Neuronal stem cell (in vitro differentiated cells): ENCODE measurements at regions not wholly inside any gene's neighbourhood (a gene's known extent, or its start where the extent isn't known, plus 50 kb on each side); places are given as distances from the start of the nearest gene placed in this dataset.

Source experiments
- DNase-seq: peaks from one replicate; pipeline ENCODE4 v3.0.0-alpha.2; 2013; ENCODE audit warnings: low spot score
- H2AFZ ChIP-seq: one replicate; pipeline ENCODE4 v1.6.1; 2013; ENCODE audit warnings: mild to moderate bottlenecking, low read length, inconsistent platforms
- H2AK5ac ChIP-seq: 2 replicates; pipeline ENCODE4 v1.6.1; 2013; ENCODE audit warnings: low read depth, mild to moderate bottlenecking, inconsistent platforms, low read length, moderate library complexity, mixed read lengths
- H2BK120ac ChIP-seq: 2 replicates; pipeline ENCODE4 v1.6.1; 2013; ENCODE audit warnings: low read depth, mild to moderate bottlenecking, inconsistent platforms, low read length, moderate library complexity, mixed read lengths
- H2BK12ac ChIP-seq: one replicate; pipeline ENCODE4 v1.6.1; 2013; ENCODE audit warnings: low read length, inconsistent platforms
- H2BK15ac ChIP-seq: 2 replicates; pipeline ENCODE4 v1.6.1; 2013; ENCODE audit warnings: mild to moderate bottlenecking, low read length, inconsistent platforms, mixed read lengths
- H2BK5ac ChIP-seq: one replicate; pipeline ENCODE4 v1.6.1; 2013; ENCODE audit warnings: inconsistent platforms, mild to moderate bottlenecking, low read length, moderate library complexity
- H3K14ac ChIP-seq: one replicate; pipeline ENCODE4 v1.6.1; 2013; ENCODE audit warnings: low read length, inconsistent platforms
- H3K18ac ChIP-seq: 2 replicates; pipeline ENCODE4 v1.6.1; 2013; ENCODE audit warnings: low read length, inconsistent platforms
- H3K23ac ChIP-seq: 2 replicates; pipeline ENCODE4 v1.6.1; 2013; ENCODE audit warnings: low read depth, mild to moderate bottlenecking, mixed read lengths, low read length, inconsistent platforms; ENCODE audit not compliant: poor library complexity
- H3K27ac ChIP-seq: replicated peaks from 3 replicates; pipeline ENCODE4 v1.5.1; 2013; ENCODE audit warnings: low read length, inconsistent platforms
- H3K27me3 ChIP-seq, 3 experiments: 2 replicates each; pipeline ENCODE4 v1.6.1; 2013; ENCODE audit warnings: low read length in 3 of 3, mild to moderate bottlenecking in 2 of 3, inconsistent platforms in 1 of 3, low read depth in 1 of 3, mixed read lengths in 1 of 3, moderate library complexity in 1 of 3; ENCODE audit not compliant: control insufficient read depth in 3 of 3, insufficient read depth in 3 of 3
- H3K36me3 ChIP-seq, 2 donors: replicated peaks in 1 of 2; 2 replicates each; pipeline ENCODE4 v1.6.1; 2013; ENCODE audit warnings: low read length in 2 of 2; ENCODE audit not compliant: control insufficient read depth in 2 of 2, insufficient read depth in 2 of 2
- H3K4ac ChIP-seq: 2 replicates; pipeline ENCODE4 v1.6.1; 2013; ENCODE audit warnings: inconsistent platforms, mild to moderate bottlenecking, low read length, moderate library complexity
- H3K4me1 ChIP-seq, 2 donors: 1 replicate in 1 of 2; 2 replicates in 1 of 2; pipeline ENCODE4 v1.6.1; 2013; ENCODE audit warnings: low read length in 2 of 2, low read depth in 1 of 2; ENCODE audit not compliant: control insufficient read depth in 2 of 2, insufficient read depth in 1 of 2
- H3K4me2 ChIP-seq: one replicate; pipeline ENCODE4 v1.6.1; 2013; ENCODE audit warnings: mild to moderate bottlenecking, low read length, inconsistent platforms; ENCODE audit not compliant: insufficient read depth, poor library complexity, severe bottlenecking
- H3K4me3 ChIP-seq, 2 donors: 2 replicates each; pipeline ENCODE4 v1.5.1; 2013; ENCODE audit warnings: low read length in 2 of 2, mild to moderate bottlenecking in 2 of 2, inconsistent platforms in 1 of 2, moderate library complexity in 1 of 2
- H3K79me1 ChIP-seq: one replicate; pipeline ENCODE4 v1.6.1; 2013; ENCODE audit warnings: low read depth, mild to moderate bottlenecking, inconsistent platforms, low read length, moderate library complexity
- H3K9ac ChIP-seq: one replicate; pipeline ENCODE4 v1.6.1; 2013; ENCODE audit warnings: mild to moderate bottlenecking, low read depth, low read length, inconsistent platforms; ENCODE audit not compliant: poor library complexity
- H3K9me3 ChIP-seq, 2 donors: replicated peaks in 1 of 2; 2 replicates each; pipeline versions ENCODE3 to v1.6.1; 2013; ENCODE audit warnings: low read length in 2 of 2, mild to moderate bottlenecking in 2 of 2, inconsistent platforms in 1 of 2, low read depth in 1 of 2, mixed read lengths in 1 of 2, moderate library complexity in 1 of 2; ENCODE audit not compliant: control insufficient read depth in 2 of 2, insufficient read depth in 1 of 2
- H4K8ac ChIP-seq: one replicate; pipeline ENCODE4 v1.6.1; 2013; ENCODE audit warnings: low read depth, mild to moderate bottlenecking, inconsistent platforms, low read length, moderate library complexity
- H4K91ac ChIP-seq: one replicate; pipeline ENCODE4 v1.6.1; 2013; ENCODE audit warnings: low read length, low read depth, mild to moderate bottlenecking, inconsistent platforms; ENCODE audit not compliant: poor library complexity
- WGBS, 2 donors: extraction: QIAGEN DNeasy Blood & Tissue Kit; methylation state at CpG; one replicate each; pipeline ENCODE4 v1.1.7; 2013; ENCODE audit warnings: missing lambda C conversion rate in 2 of 2, mixed read lengths in 1 of 2; ENCODE audit not compliant: insufficient read length in 2 of 2, insufficient replicate concordance in 1 of 2; ENCODE audit errors: extremely low coverage in 2 of 2; 5-methylcytosine and 5-hydroxymethylcytosine counted together

- no peak overlapping the region for H4K8ac ChIP-seq
- H3K9me3 ChIP-seq: peaks cover 0 to 8% of the 10 kb centered on the region in 2 donors
- no peak overlapping the region for H2AFZ ChIP-seq
- no peak overlapping the region for H3K23ac ChIP-seq
- no peak overlapping the region for H3K4me2 ChIP-seq
- H2BK12ac ChIP-seq: no peak overlapping the region
- H3K27ac ChIP-seq: no peak overlapping the region
- H3K36me3 ChIP-seq: no peaks in the 10 kb centered on the region
- H2BK5ac ChIP-seq: no peak overlapping the region
- H3K27me3 ChIP-seq: no peaks in the 10 kb centered on the region
- H2BK120ac ChIP-seq: no peak overlapping the region
- H3K14ac ChIP-seq: no peak overlapping the region
- H3K4me1 ChIP-seq: no peaks in the 10 kb centered on the region
- no peak for DNase-seq
- no peak overlapping the region for H3K4me3 ChIP-seq
- no peak overlapping the region for H2AK5ac ChIP-seq
- WGBS, 2 donors: no CpG with 5 or more reads among the region's 4 CpGs
- no peak overlapping the region for H3K18ac ChIP-seq
- no peak overlapping the region for H3K9ac ChIP-seq
- H2BK15ac ChIP-seq: no peak overlapping the region
- H4K91ac ChIP-seq: no peak overlapping the region
- H3K4ac ChIP-seq: no peak overlapping the region
- H3K79me1 ChIP-seq: no peaks in the 10 kb centered on the region
Measured at GRCh38 chr9:13396418-13396817, 116.9 kb upstream of the MPDZ start.

- Histone ChIP-seq H3K18ac (no peak overlapping the region), H3K36me3 (no peaks in the 10 kb centered on the region), H3K4me2 (no peak overlapping the region), H2BK12ac (no peak overlapping the region), H2AFZ (no peak overlapping the region), H3K27ac (no peak overlapping the region), H3K9me3 (peaks cover 0 to 8% of the 10 kb centered on the region in 2 donors), H2AK5ac (no peak overlapping the region), H3K27me3 (no peaks in the 10 kb centered on the region), H2BK15ac (no peak overlapping the region), H2BK120ac (no peak overlapping the region), H4K91ac (no peak overlapping the region), H3K14ac (no peak overlapping the region), H3K23ac (no peak overlapping the region), H3K9ac (no peak overlapping the region), H4K8ac (no peak overlapping the region), H3K4me3 (no peak overlapping the region), H3K79me1 (no peaks in the 10 kb centered on the region), H2BK5ac (no peak overlapping the region), H3K4ac (no peak overlapping the region), H3K4me1 (no peaks in the 10 kb centered on the region)
- DNase-seq: no peak
Measured at GRCh38 chr9:13395156-13395555, 115.7 kb upstream of the MPDZ start.

GRCh38 chr9:13388157-13388556 lies 108.7 kb upstream of the MPDZ start:
- Histone ChIP-seq H2AFZ (no peak overlapping the region), H2AK5ac (no peak overlapping the region), H3K27me3 (no peaks in the 10 kb centered on the region), H2BK5ac (no peak overlapping the region), H3K23ac (no peak overlapping the region), H3K4me2 (no peak overlapping the region), H2BK12ac (no peak overlapping the region), H3K79me1 (no peaks in the 10 kb centered on the region), H3K4me3 (no peak overlapping the region), H3K9ac (no peak overlapping the region), H3K18ac (no peak overlapping the region), H3K27ac (no peak overlapping the region), H3K36me3 (no peaks in the 10 kb centered on the region), H3K14ac (no peak overlapping the region), H3K4ac (no peak overlapping the region), H2BK120ac (no peak overlapping the region), H4K91ac (no peak overlapping the region), H2BK15ac (no peak overlapping the region), H3K4me1 (peaks cover 0 to 2% of the 10 kb centered on the region in 2 donors), H4K8ac (no peak overlapping the region), H3K9me3 (peaks cover 2 to 22% of the 10 kb centered on the region in 2 donors)
- DNase-seq: no peak
- no CpG with 5 or more reads among the region's 1 CpG for WGBS, 2 donors

GRCh38 chr9:13387734-13388067 lies 108.2 kb upstream of the MPDZ start:
- Histone ChIP-seq H2AK5ac (no peak overlapping the region), H3K4ac (no peak overlapping the region), H3K27ac (no peak overlapping the region)

More at GRCh38 chr9:13387734-13388067, 108.2 kb upstream of the MPDZ start:
- H3K4me2 ChIP-seq: no peak overlapping the region
- H3K9me3 ChIP-seq: peaks cover 2 to 22% of the 10 kb centered on the region in 2 donors
- H3K79me1 ChIP-seq: no peaks in the 10 kb centered on the region
- H3K14ac ChIP-seq: no peak overlapping the region
- no peak overlapping the region for H3K23ac ChIP-seq
- no peak overlapping the region for H4K91ac ChIP-seq
- no peak overlapping the region for H2AFZ ChIP-seq
- H2BK12ac ChIP-seq: no peak overlapping the region
- H2BK15ac ChIP-seq: no peak overlapping the region
- no CpG with 5 or more reads among the region's 3 CpGs for WGBS, 2 donors
- no peak for DNase-seq
- H3K4me1 ChIP-seq: peaks cover 0 to 2% of the 10 kb centered on the region in 2 donors
- no peaks in the 10 kb centered on the region for H3K27me3 ChIP-seq
- no peak overlapping the region for H4K8ac ChIP-seq
- no peak overlapping the region for H3K18ac ChIP-seq
- no peak overlapping the region for H2BK120ac ChIP-seq
- H3K9ac ChIP-seq: no peak overlapping the region
- H3K36me3 ChIP-seq: no peaks in the 10 kb centered on the region
- no peak overlapping the region for H2BK5ac ChIP-seq
- no peak overlapping the region for H3K4me3 ChIP-seq
